NT2/D1 (cell line): ENCODE measurements at regions not wholly inside any gene's neighbourhood (a gene's known extent, or its start where the extent isn't known, plus 50 kb on each side); places are given as distances from the start of the nearest gene placed in this dataset.

Experiments used
- DNase-seq: peaks from one replicate; pipeline ENCODE4 v3.0.0-alpha.2; 2011; ENCODE audit warnings: low read depth, low spot score
- H3K27me3 ChIP-seq: 2 replicates; pipeline ENCODE4 v1.6.0; 2011; ENCODE audit warnings: mild to moderate bottlenecking; ENCODE audit not compliant: insufficient read length, insufficient read depth
- H3K36me3 ChIP-seq: 2 replicates; pipeline ENCODE4 v1.6.1; 2011; ENCODE audit warnings: mild to moderate bottlenecking, low read length, mixed read lengths; ENCODE audit not compliant: insufficient read depth, insufficient read length
- H3K4me1 ChIP-seq: 2 replicates; pipeline ENCODE4 v1.5.1; 2011; ENCODE audit not compliant: insufficient read depth, insufficient read length
- H3K4me3 ChIP-seq: 2 replicates; pipeline ENCODE4 v1.5.1; 2011; ENCODE audit warnings: low read depth; ENCODE audit not compliant: insufficient read length
- H3K9ac ChIP-seq: 2 replicates; pipeline ENCODE4 v1.6.0; 2011; ENCODE audit warnings: low read depth; ENCODE audit not compliant: insufficient read length
- H3K9me3 ChIP-seq: 2 replicates; pipeline ENCODE4 v1.5.1; 2011; ENCODE audit warnings: mild to moderate bottlenecking, low read length; ENCODE audit not compliant: insufficient read depth
- SUZ12 ChIP-seq: IDR thresholded peaks from 2 replicates; pipeline ENCODE4 v1.6.1; 2011; ENCODE audit not compliant: insufficient read length, insufficient read depth; ENCODE audit errors: extremely low read depth
- YY1 ChIP-seq: IDR thresholded peaks from 2 replicates; pipeline ENCODE4 v1.6.1; 2011; ENCODE audit not compliant: insufficient read length, insufficient read depth
- ZNF274 ChIP-seq: IDR thresholded peaks from 2 replicates; pipeline ENCODE4 v1.6.1; 2011; ENCODE audit warnings: mild to moderate bottlenecking, low read depth, low read length

GRCh38 chr17:71402007-71402406 is 718.8 kb upstream of the SOX9 start:
- Histone ChIP-seq H3K27me3 (no peaks in the 10 kb centered on the region), H3K36me3 (no peaks in the 10 kb centered on the region), H3K4me3 (no peak overlapping the region), H3K9ac (no peak overlapping the region), H3K4me1 (no peaks in the 10 kb centered on the region), H3K9me3 (no peaks in the 10 kb centered on the region)
- no peak for DNase-seq
- TF ChIP-seq ZNF274 = no peak
- no peak for TF ChIP-seq YY1
- TF ChIP-seq SUZ12 = no peak

- no peaks in the 10 kb centered on the region for H3K27me3 ChIP-seq
- H3K9ac ChIP-seq = no peak overlapping the region
- H3K36me3 ChIP-seq = no peaks in the 10 kb centered on the region
- H3K4me3 ChIP-seq = no peak overlapping the region
- no peaks in the 10 kb centered on the region for H3K4me1 ChIP-seq
- no peak for DNase-seq
- H3K9me3 ChIP-seq = no peaks in the 10 kb centered on the region
- TF ChIP-seq SUZ12 (no peak), ZNF274 (no peak), YY1 (no peak)
Observed at GRCh38 chr17:71402661-71403141, 718.1 kb upstream of the SOX9 start.

GRCh38 chr17:71405101-71405500 is 715.7 kb upstream of the SOX9 start:
- no peak for DNase-seq
- Histone ChIP-seq H3K9ac (no peak overlapping the region), H3K27me3 (no peaks in the 10 kb centered on the region), H3K4me3 (no peak overlapping the region), H3K4me1 (no peaks in the 10 kb centered on the region), H3K36me3 (no peaks in the 10 kb centered on the region), H3K9me3 (no peaks in the 10 kb centered on the region)
- TF ChIP-seq YY1 (no peak), SUZ12 (no peak), ZNF274 (no peak)

- H3K36me3 ChIP-seq = no peaks in the 10 kb centered on the region
- no peak overlapping the region for H3K9ac ChIP-seq
- H3K4me1 ChIP-seq = no peaks in the 10 kb centered on the region
Observed at GRCh38 chr17:71407981-71408380, 712.8 kb upstream of the SOX9 start.

GRCh38 chr17:71409137-71409536 is 711.7 kb upstream of the SOX9 start:
- no peak for TF ChIP-seq ZNF274
- no peak for TF ChIP-seq SUZ12
- TF ChIP-seq YY1 = no peak
- H3K27me3 ChIP-seq = no peaks in the 10 kb centered on the region
- H3K4me3 ChIP-seq = no peak overlapping the region
- H3K36me3 ChIP-seq = no peaks in the 10 kb centered on the region
- no peak overlapping the region for H3K9ac ChIP-seq
- no peaks in the 10 kb centered on the region for H3K4me1 ChIP-seq
- H3K9me3 ChIP-seq = no peaks in the 10 kb centered on the region
- DNase-seq = no peak

More at GRCh38 chr17:71407981-71408380, 712.8 kb upstream of the SOX9 start:
- Histone ChIP-seq H3K4me3 (no peak overlapping the region), H3K27me3 (no peaks in the 10 kb centered on the region), H3K9me3 (no peaks in the 10 kb centered on the region)
- DNase-seq = no peak
- TF ChIP-seq ZNF274 = no peak
- TF ChIP-seq SUZ12 = no peak
- TF ChIP-seq YY1 = no peak

- no peak overlapping the region for H3K9ac ChIP-seq
- DNase-seq = no peak
- H3K4me1 ChIP-seq = no peaks in the 10 kb centered on the region
- H3K4me3 ChIP-seq = no peak overlapping the region
- no peaks in the 10 kb centered on the region for H3K27me3 ChIP-seq
- TF ChIP-seq SUZ12 (no peak), YY1 (no peak), ZNF274 (no peak)
- no peaks in the 10 kb centered on the region for H3K36me3 ChIP-seq
- H3K9me3 ChIP-seq = no peaks in the 10 kb centered on the region
Observed at GRCh38 chr17:71409712-71410111, 711.1 kb upstream of the SOX9 start.

- Histone ChIP-seq H3K4me1 (no peaks in the 10 kb centered on the region), H3K27me3 (no peaks in the 10 kb centered on the region), H3K9ac (no peak overlapping the region)
Observed at GRCh38 chr17:71412803-71413202, 708.0 kb upstream of the SOX9 start.

GRCh38 chr17:71413935-71414334 is 706.9 kb upstream of the SOX9 start:
- Histone ChIP-seq H3K4me3 (no peak overlapping the region), H3K36me3 (no peaks in the 10 kb centered on the region), H3K9ac (no peak overlapping the region), H3K4me1 (no peaks in the 10 kb centered on the region), H3K9me3 (peaks cover 23% of the 10 kb centered on the region), H3K27me3 (no peaks in the 10 kb centered on the region)
- TF ChIP-seq YY1 = no peak
- no peak for TF ChIP-seq ZNF274
- TF ChIP-seq SUZ12 = no peak
- no peak for DNase-seq

More at GRCh38 chr17:71412803-71413202, 708.0 kb upstream of the SOX9 start:
- Histone ChIP-seq H3K4me3 (no peak overlapping the region), H3K9me3 (peaks cover 11% of the 10 kb centered on the region), H3K36me3 (no peaks in the 10 kb centered on the region)
- TF ChIP-seq ZNF274 (no peak), YY1 (no peak), SUZ12 (no peak)
- no peak for DNase-seq
